Subcutaneous abdominal adipose tissue (tissue), 5 donors: ENCODE measurements at regions not wholly inside any gene's neighbourhood (a gene's known extent, or its start where the extent isn't known, plus 50 kb on each side); places are given as distances from the start of the nearest gene placed in this dataset.
"Not testable (repeated sequence)": the region's sequence is repeated elsewhere in the genome, so short reads cannot be mapped to it uniquely, and the experiment has no call there.

Source experiments
- H3K27ac ChIP-seq: one replicate; pipeline ENCODE4 v1.7.0; 2013; ENCODE audit warnings: low read depth, mild to moderate bottlenecking, inconsistent platforms, low read length, moderate library complexity
- H3K27me3 ChIP-seq, 5 donors: one replicate each; pipeline ENCODE4 v1.7.0; 2013; ENCODE audit warnings: low read length in 5 of 5, inconsistent platforms in 1 of 5; ENCODE audit not compliant: control insufficient read depth in 5 of 5, insufficient read depth in 4 of 5
- H3K36me3 ChIP-seq, 5 donors: one replicate each; pipeline ENCODE4 v1.7.0; 2013; ENCODE audit warnings: low read length in 5 of 5; ENCODE audit not compliant: control insufficient read depth in 5 of 5, insufficient read depth in 5 of 5
- H3K4me1 ChIP-seq, 5 donors: one replicate each; pipeline ENCODE4 v1.7.0; 2013; ENCODE audit warnings: low read length in 5 of 5, mild to moderate bottlenecking in 3 of 5, moderate library complexity in 1 of 5; ENCODE audit not compliant: control insufficient read depth in 5 of 5, insufficient read depth in 5 of 5
- H3K4me3 ChIP-seq, 5 donors: one replicate each; pipeline ENCODE4 v1.7.0; 2013; ENCODE audit warnings: low read length in 5 of 5, low read depth in 1 of 5
- H3K9ac ChIP-seq, 5 donors: one replicate each; pipeline ENCODE4 v1.7.0; 2013; ENCODE audit warnings: low read length in 5 of 5, mild to moderate bottlenecking in 4 of 5, moderate library complexity in 3 of 5
- H3K9me3 ChIP-seq, 5 donors: one replicate each; pipeline ENCODE4 v1.7.0; 2013; ENCODE audit warnings: low read length in 5 of 5; ENCODE audit not compliant: control insufficient read depth in 5 of 5
- donor health status: healthy.
- donor health status: healthy.
- donor health status: healthy.
- donor health status: healthy.
- donor health status: healthy.

- peaks cover 0 to 4% (median 0%) of the 10 kb centered on the region in 5 donors for H3K4me1 ChIP-seq
- no peak overlapping the region for H3K4me3 ChIP-seq
- no peak overlapping the region for H3K9ac ChIP-seq
- no peak overlapping the region for H3K27ac ChIP-seq
- H3K27me3 ChIP-seq, result no peaks in the 10 kb centered on the region
- no peaks in the 10 kb centered on the region for H3K36me3 ChIP-seq
- H3K9me3 ChIP-seq, result peaks cover 0 to 5% (median 0%) of the 10 kb centered on the region in 5 donors
Observed at GRCh38 chr12:83889745-83890144, 1022.9 kb downstream of the SLC6A15 start.

- peaks cover 0 to 5% (median 0%) of the 10 kb centered on the region in 5 donors for H3K9me3 ChIP-seq
- H3K36me3 ChIP-seq, result no peaks in the 10 kb centered on the region
- no peak overlapping the region for H3K9ac ChIP-seq
- H3K27me3 ChIP-seq, result no peaks in the 10 kb centered on the region
- no peaks in the 10 kb centered on the region for H3K4me1 ChIP-seq
- no peak overlapping the region for H3K4me3 ChIP-seq
- no peak overlapping the region for H3K27ac ChIP-seq
Observed at GRCh38 chr12:83886479-83886878, 1026.1 kb downstream of the SLC6A15 start.

GRCh38 chr12:83870921-83871599, 1041.5 kb downstream of the SLC6A15 start:
- not testable (repeated sequence) for H3K36me3 ChIP-seq, H3K27ac ChIP-seq, H3K9me3 ChIP-seq, H3K9ac ChIP-seq, H3K27me3 ChIP-seq, H3K4me3 ChIP-seq, H3K4me1 ChIP-seq

GRCh38 chr12:83866477-83866876, 1046.1 kb downstream of the SLC6A15 start:
- no peaks in the 10 kb centered on the region for H3K9me3 ChIP-seq
- no peak overlapping the region for H3K27ac ChIP-seq
- H3K36me3 ChIP-seq, result no peaks in the 10 kb centered on the region
- H3K27me3 ChIP-seq, result no peaks in the 10 kb centered on the region
- H3K9ac ChIP-seq, result no peak overlapping the region
- H3K4me1 ChIP-seq, result no peaks in the 10 kb centered on the region
- H3K4me3 ChIP-seq, result no peak overlapping the region

- Histone ChIP-seq H3K4me1 (no peaks in the 10 kb centered on the region), H3K27ac (no peak overlapping the region), H3K27me3 (no peaks in the 10 kb centered on the region), H3K9me3 (no peaks in the 10 kb centered on the region), H3K36me3 (no peaks in the 10 kb centered on the region), H3K4me3 (no peak overlapping the region), H3K9ac (no peak overlapping the region)
Observed at GRCh38 chr12:83865431-83865830, 1047.2 kb downstream of the SLC6A15 start.

GRCh38 chr12:83864054-83864453, 1048.5 kb downstream of the SLC6A15 start:
- Histone ChIP-seq H3K27ac (no peak overlapping the region), H3K36me3 (no peaks in the 10 kb centered on the region), H3K9ac (no peak overlapping the region), H3K9me3 (no peaks in the 10 kb centered on the region), H3K27me3 (no peaks in the 10 kb centered on the region), H3K4me3 (no peak overlapping the region), H3K4me1 (no peaks in the 10 kb centered on the region)

- Histone ChIP-seq H3K9ac (no peak overlapping the region), H3K4me1 (no peaks in the 10 kb centered on the region), H3K27ac (no peak overlapping the region)
Observed at GRCh38 chr12:83859021-83859420, 1053.6 kb downstream of the SLC6A15 start.

GRCh38 chr12:83856803-83857202, 1055.8 kb downstream of the SLC6A15 start:
- H3K9ac ChIP-seq, result no peak overlapping the region
- no peak overlapping the region for H3K27ac ChIP-seq
- no peak overlapping the region for H3K4me3 ChIP-seq
- no peaks in the 10 kb centered on the region for H3K36me3 ChIP-seq
- no peaks in the 10 kb centered on the region for H3K27me3 ChIP-seq
- peaks cover 8 to 21% (median 19%) of the 10 kb centered on the region in 5 donors for H3K9me3 ChIP-seq
- H3K4me1 ChIP-seq, result no peaks in the 10 kb centered on the region

More at GRCh38 chr12:83859021-83859420, 1053.6 kb downstream of the SLC6A15 start:
- Histone ChIP-seq H3K9me3 (peaks cover 8 to 21% (median 19%) of the 10 kb centered on the region in 5 donors), H3K4me3 (no peak overlapping the region), H3K27me3 (no peaks in the 10 kb centered on the region), H3K36me3 (no peaks in the 10 kb centered on the region)

GRCh38 chr12:83850531-83850930, 1062.1 kb downstream of the SLC6A15 start:
- no peak overlapping the region for H3K27ac ChIP-seq
- no peaks in the 10 kb centered on the region for H3K4me1 ChIP-seq
- no peak overlapping the region for H3K4me3 ChIP-seq
- no peaks in the 10 kb centered on the region for H3K27me3 ChIP-seq
- H3K36me3 ChIP-seq, result no peaks in the 10 kb centered on the region
- H3K9ac ChIP-seq, result no peak overlapping the region
- peaks cover 0 to 3% (median 1%) of the 10 kb centered on the region in 5 donors for H3K9me3 ChIP-seq

- Histone ChIP-seq H3K4me3 (no peak overlapping the region), H3K9me3 (no peaks in the 10 kb centered on the region), H3K36me3 (no peaks in the 10 kb centered on the region), H3K27me3 (no peaks in the 10 kb centered on the region), H3K27ac (no peak overlapping the region), H3K9ac (no peak overlapping the region), H3K4me1 (peaks cover 0 to 3% (median 2%) of the 10 kb centered on the region in 5 donors)
Observed at GRCh38 chr12:83848702-83849101, 1063.9 kb downstream of the SLC6A15 start.
